ENCODE measurements at regions not wholly inside any gene's neighbourhood (a gene's known extent, or its start where the extent isn't known, plus 50 kb on each side); places are given as distances from the start of the nearest gene placed in this dataset.

GRCh38 chr2:200044453-200044852 is 89.1 kb downstream of the MAIP1 start:
- TF ChIP-seq CTCF (IDR thresholded peaks at IDR 0.05; ENCODE audit: low read length), result no peak
- no peak for TF ChIP-seq EZH2 (IDR thresholded peaks at IDR 0.05; ENCODE audit: borderline replicate concordance, low read length)

All from OCI-LY1 (cell line).